NCI-H2081 (cell line): ENCODE measurements at regions not wholly inside any gene's neighbourhood (a gene's known extent, or its start where the extent isn't known, plus 50 kb on each side); places are given as distances from the start of the nearest gene placed in this dataset.

Source experiments
- DNase-seq, 2 experiments: peaks; one replicate each; lab custom pipeline; 2025; lab: John Stamatoyannopoulos, UW

GRCh38 chr3:65233561-65233960 lies 545.8 kb upstream of the ADAMTS9 start:
- no peak for DNase-seq

- no peak for DNase-seq
Measured at GRCh38 chr3:65231544-65231943, 543.7 kb upstream of the ADAMTS9 start.

- no peak for DNase-seq
Measured at GRCh38 chr3:65230261-65231139, 542.7 kb upstream of the ADAMTS9 start.

GRCh38 chr3:65226287-65226686 lies 538.5 kb upstream of the ADAMTS9 start:
- DNase-seq: no peak

GRCh38 chr3:65210026-65210814 lies 522.4 kb upstream of the ADAMTS9 start:
- DNase-seq: no peak

GRCh38 chr3:65202395-65202794 lies 514.6 kb upstream of the ADAMTS9 start:
- no peak for DNase-seq

- no peak for DNase-seq
Measured at GRCh38 chr3:65201926-65202325, 514.1 kb upstream of the ADAMTS9 start.

- no peak for DNase-seq
Measured at GRCh38 chr3:65200310-65200970, 512.6 kb upstream of the ADAMTS9 start.

GRCh38 chr3:65196663-65197062 lies 508.9 kb upstream of the ADAMTS9 start:
- DNase-seq: no peak

- no peak for DNase-seq
Measured at GRCh38 chr3:65195211-65196006, 507.6 kb upstream of the ADAMTS9 start.

- no peak for DNase-seq
Measured at GRCh38 chr3:65194744-65195143, 506.9 kb upstream of the ADAMTS9 start.

GRCh38 chr3:65194047-65194714 lies 506.4 kb upstream of the ADAMTS9 start:
- DNase-seq: no peak

GRCh38 chr3:65193531-65193930 lies 505.7 kb upstream of the ADAMTS9 start:
- no peak for DNase-seq

- DNase-seq: no peak
Measured at GRCh38 chr3:65190111-65190510, 502.3 kb upstream of the ADAMTS9 start.

GRCh38 chr3:65186268-65186667 lies 498.5 kb upstream of the ADAMTS9 start:
- no peak for DNase-seq

- DNase-seq: no peak
Measured at GRCh38 chr3:65182682-65183081, 494.9 kb upstream of the ADAMTS9 start.

GRCh38 chr3:65182085-65182484 lies 494.3 kb upstream of the ADAMTS9 start:
- no peak for DNase-seq

GRCh38 chr3:65181391-65181871 lies 493.6 kb upstream of the ADAMTS9 start:
- no peak for DNase-seq

- DNase-seq: no peak
Measured at GRCh38 chr3:65178703-65179102, 490.9 kb upstream of the ADAMTS9 start.

GRCh38 chr3:65177960-65178376 lies 490.2 kb upstream of the ADAMTS9 start:
- DNase-seq: peak; percentile 7 to 40

GRCh38 chr3:65174713-65175112 lies 486.9 kb upstream of the ADAMTS9 start:
- DNase-seq: no peak
